Astrocyte (in vitro differentiated cells and primary cell): ENCODE measurements at regions not wholly inside any gene's neighbourhood (a gene's known extent, or its start where the extent isn't known, plus 50 kb on each side); places are given as distances from the start of the nearest gene placed in this dataset.

Source experiments
- DNase-seq: peaks from one replicate; pipeline ENCODE4 v3.0.0-alpha.2; 2010; ENCODE audit warnings: low read depth
- FAIRE-seq: peaks from 2 replicates; lab custom pipeline; 2011; peaks lifted over from hg19 to GRCh38; lab: Jason Lieb, UNC
- H2AFZ ChIP-seq: 2 replicates; pipeline ENCODE4 v1.6.0; 2012; ENCODE audit warnings: low read depth, low read length, inconsistent platforms
- H3K27ac ChIP-seq: 2 replicates; pipeline ENCODE4 v1.5.1; 2011; ENCODE audit warnings: low read depth, low read length, inconsistent platforms
- H3K27me3 ChIP-seq: 2 replicates; pipeline ENCODE4 v1.6.0; 2011; ENCODE audit warnings: low read length, inconsistent platforms; ENCODE audit not compliant: insufficient read depth
- H3K36me3 ChIP-seq: 2 replicates; pipeline ENCODE4 v1.5.1; 2011; ENCODE audit warnings: low read length, inconsistent platforms; ENCODE audit not compliant: insufficient read depth
- H3K4me1 ChIP-seq: 2 replicates; pipeline ENCODE4 v1.5.1; 2011; ENCODE audit warnings: low read length, inconsistent platforms; ENCODE audit not compliant: insufficient read depth
- H3K4me2 ChIP-seq: 2 replicates; pipeline ENCODE4 v1.6.0; 2012; ENCODE audit warnings: low read length, inconsistent platforms
- H3K4me3 ChIP-seq: 2 replicates; pipeline ENCODE4 v1.5.1; 2011; ENCODE audit warnings: low read depth, mild to moderate bottlenecking, low read length, inconsistent platforms; ENCODE audit not compliant: insufficient read depth
- H3K79me2 ChIP-seq: 2 replicates; pipeline ENCODE4 v1.6.0; 2012; ENCODE audit warnings: mild to moderate bottlenecking, low read length, inconsistent platforms; ENCODE audit not compliant: insufficient read depth
- H3K9ac ChIP-seq: 2 replicates; pipeline ENCODE4 v1.6.0; 2012; ENCODE audit warnings: mild to moderate bottlenecking, low read length, inconsistent platforms
- H3K9me3 ChIP-seq: 2 replicates; pipeline ENCODE4 v1.5.1; 2012; ENCODE audit warnings: low read depth, mild to moderate bottlenecking, low read length, inconsistent platforms; ENCODE audit not compliant: insufficient read depth
- H4K20me1 ChIP-seq: 2 replicates; pipeline ENCODE4 v1.6.0; 2012; ENCODE audit warnings: low read length, inconsistent platforms; ENCODE audit not compliant: insufficient read depth
- H3K27ac Mint-ChIP-seq: one replicate; pipeline ENCODE4 v1.8.0; 2021; ENCODE audit warnings: mild to moderate bottlenecking, mixed read lengths; ENCODE audit not compliant: unreplicated experiment
- H3K27me3 Mint-ChIP-seq: one replicate; pipeline ENCODE4 v1.8.0; 2021; ENCODE audit warnings: low read depth, mixed read lengths; ENCODE audit not compliant: unreplicated experiment
- H3K36me3 Mint-ChIP-seq: one replicate; pipeline ENCODE4 v1.8.0; 2021; ENCODE audit warnings: low read depth, mixed read lengths; ENCODE audit not compliant: unreplicated experiment
- H3K4me1 Mint-ChIP-seq: one replicate; pipeline ENCODE4 v1.8.0; 2021; ENCODE audit warnings: low read depth, mixed read lengths; ENCODE audit not compliant: unreplicated experiment
- H3K4me3 Mint-ChIP-seq: one replicate; pipeline ENCODE4 v1.8.0; 2021; ENCODE audit warnings: mild to moderate bottlenecking, moderate library complexity, mixed read lengths; ENCODE audit not compliant: unreplicated experiment
- H3K9me3 Mint-ChIP-seq: one replicate; pipeline ENCODE4 v1.8.0; 2021; ENCODE audit warnings: mild to moderate bottlenecking, mixed read lengths; ENCODE audit not compliant: unreplicated experiment
- EZH2 ChIP-seq: IDR thresholded peaks from 2 replicates; pipeline ENCODE4 v1.6.1; 2012; ENCODE audit warnings: mild to moderate bottlenecking, low read length, inconsistent platforms; ENCODE audit not compliant: insufficient read depth
- TF ChIP-seq, protein P1 (sequence below): IDR thresholded peaks from 2 replicates; pipeline ENCODE4 v1.5.1; 2011; ENCODE audit warnings: low read depth, mild to moderate bottlenecking, inconsistent platforms, low read length, moderate library complexity; ENCODE audit not compliant: insufficient read depth

DNA sequence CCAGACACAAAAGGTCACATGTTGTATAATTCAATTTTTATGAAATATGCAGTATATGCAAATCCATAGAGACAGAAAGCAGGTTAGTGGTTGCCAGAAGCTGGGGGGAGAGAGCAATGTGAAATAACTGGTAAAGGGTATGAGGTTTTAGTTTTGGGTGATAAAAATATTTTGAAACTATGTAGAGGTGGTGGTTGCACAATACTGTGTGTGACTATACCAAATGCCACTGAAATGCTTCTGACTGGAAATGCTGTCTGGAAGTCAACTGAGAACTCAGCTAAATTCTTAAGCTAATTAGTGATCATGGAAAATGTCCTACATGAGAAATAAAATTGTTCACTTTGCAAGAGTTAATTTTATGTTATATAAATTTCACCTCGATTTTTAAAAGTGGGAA is 65.3 kb upstream of the RXFP2 start:
- DNase-seq (no peak), FAIRE-seq (no peak)
- no peak overlapping the region for H3K9ac ChIP-seq
- no peak overlapping the region for H3K4me2 ChIP-seq
- H3K27ac Mint-ChIP-seq, result no peak overlapping the region
- no peaks in the 10 kb centered on the region for H3K79me2 ChIP-seq
- no peak for TF ChIP-seq EZH2
- TF ChIP-seq, protein P1, sequence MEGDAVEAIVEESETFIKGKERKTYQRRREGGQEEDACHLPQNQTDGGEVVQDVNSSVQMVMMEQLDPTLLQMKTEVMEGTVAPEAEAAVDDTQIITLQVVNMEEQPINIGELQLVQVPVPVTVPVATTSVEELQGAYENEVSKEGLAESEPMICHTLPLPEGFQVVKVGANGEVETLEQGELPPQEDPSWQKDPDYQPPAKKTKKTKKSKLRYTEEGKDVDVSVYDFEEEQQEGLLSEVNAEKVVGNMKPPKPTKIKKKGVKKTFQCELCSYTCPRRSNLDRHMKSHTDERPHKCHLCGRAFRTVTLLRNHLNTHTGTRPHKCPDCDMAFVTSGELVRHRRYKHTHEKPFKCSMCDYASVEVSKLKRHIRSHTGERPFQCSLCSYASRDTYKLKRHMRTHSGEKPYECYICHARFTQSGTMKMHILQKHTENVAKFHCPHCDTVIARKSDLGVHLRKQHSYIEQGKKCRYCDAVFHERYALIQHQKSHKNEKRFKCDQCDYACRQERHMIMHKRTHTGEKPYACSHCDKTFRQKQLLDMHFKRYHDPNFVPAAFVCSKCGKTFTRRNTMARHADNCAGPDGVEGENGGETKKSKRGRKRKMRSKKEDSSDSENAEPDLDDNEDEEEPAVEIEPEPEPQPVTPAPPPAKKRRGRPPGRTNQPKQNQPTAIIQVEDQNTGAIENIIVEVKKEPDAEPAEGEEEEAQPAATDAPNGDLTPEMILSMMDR, result no peak
- H4K20me1 ChIP-seq, result no peaks in the 10 kb centered on the region
- H3K27me3 Mint-ChIP-seq, result peaks cover 3% of the 10 kb centered on the region
- H3K9me3 ChIP-seq, result no peaks in the 10 kb centered on the region
- H3K36me3 ChIP-seq, result no peaks in the 10 kb centered on the region
- no peaks in the 10 kb centered on the region for H3K36me3 Mint-ChIP-seq
- H3K27ac ChIP-seq, result no peak overlapping the region
- no peak overlapping the region for H2AFZ ChIP-seq
- H3K9me3 Mint-ChIP-seq, result peaks cover 4% of the 10 kb centered on the region
- H3K4me3 ChIP-seq, result no peak overlapping the region
- H3K4me3 Mint-ChIP-seq, result no peak overlapping the region
- H3K4me1 Mint-ChIP-seq, result no peaks in the 10 kb centered on the region
- H3K27me3 ChIP-seq, result no peaks in the 10 kb centered on the region
- H3K4me1 ChIP-seq, result no peaks in the 10 kb centered on the region

DNA sequence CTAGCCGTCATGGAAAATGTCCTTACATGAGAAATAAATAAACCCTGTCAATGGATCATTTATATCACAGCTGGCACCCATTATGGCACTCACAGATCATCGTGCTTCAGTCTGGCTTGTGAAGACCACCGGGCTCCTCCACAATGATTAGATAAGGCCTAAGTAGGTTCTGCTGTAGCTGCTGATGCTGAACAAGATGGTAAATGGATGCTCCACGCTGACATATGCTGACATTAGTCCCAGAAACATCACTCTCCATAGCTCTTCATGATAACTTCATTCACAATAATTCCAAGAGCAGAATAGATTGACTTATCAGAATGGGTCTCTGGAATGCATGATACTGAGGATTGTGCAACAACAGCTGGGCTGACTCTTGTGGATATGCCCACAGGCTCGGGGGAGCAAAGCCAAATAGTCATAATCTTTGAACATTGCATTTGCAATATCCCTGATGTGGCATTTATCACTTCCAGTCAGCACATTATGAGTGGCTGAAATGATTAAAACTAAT is 63.8 kb upstream of the RXFP2 start:
- Histone ChIP-seq H3K79me2 (no peaks in the 10 kb centered on the region), H3K27me3 (no peaks in the 10 kb centered on the region), H3K4me3 (no peak overlapping the region), H3K36me3 (no peaks in the 10 kb centered on the region), H3K9me3 (no peaks in the 10 kb centered on the region), H3K27ac (no peak overlapping the region), H3K9ac (no peak overlapping the region), H4K20me1 (no peaks in the 10 kb centered on the region), H3K4me1 (no peaks in the 10 kb centered on the region), H3K4me2 (no peak overlapping the region), H2AFZ (no peak overlapping the region)
- peaks cover 4% of the 10 kb centered on the region for H3K9me3 Mint-ChIP-seq
- H3K36me3 Mint-ChIP-seq, result no peaks in the 10 kb centered on the region
- no peaks in the 10 kb centered on the region for H3K4me1 Mint-ChIP-seq
- H3K27me3 Mint-ChIP-seq, result peaks cover 3% of the 10 kb centered on the region
- no peak overlapping the region for H3K4me3 Mint-ChIP-seq
- FAIRE-seq (no peak), DNase-seq (no peak)
- TF ChIP-seq EZH2, result no peak
- TF ChIP-seq, protein P1, result no peak
- no peak overlapping the region for H3K27ac Mint-ChIP-seq

DNA sequence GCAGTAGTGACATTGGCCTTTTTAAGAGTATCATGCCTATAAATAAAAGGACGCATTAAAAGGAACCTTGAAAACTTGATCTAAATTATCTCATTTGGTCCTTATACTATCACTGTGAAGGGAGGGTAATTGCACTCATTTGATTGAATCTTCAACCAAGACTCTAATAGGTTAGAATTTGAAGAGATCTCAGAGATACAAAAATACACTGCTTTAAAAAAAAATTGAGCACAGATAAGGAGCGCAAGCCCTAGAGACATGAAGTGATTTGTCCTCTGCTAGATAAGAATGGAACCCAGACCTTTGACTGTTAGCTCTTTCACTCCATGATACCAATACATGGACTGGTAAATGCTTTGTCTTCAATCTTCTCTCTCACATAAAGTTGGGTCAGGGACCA is 58.2 kb upstream of the RXFP2 start:
- TF ChIP-seq, protein P1, result no peak
- TF ChIP-seq EZH2, result no peak
- Histone ChIP-seq H3K9me3 (no peaks in the 10 kb centered on the region), H3K4me2 (no peak overlapping the region), H4K20me1 (no peaks in the 10 kb centered on the region), H3K36me3 (no peaks in the 10 kb centered on the region), H2AFZ (no peak overlapping the region), H3K79me2 (no peaks in the 10 kb centered on the region), H3K9ac (no peak overlapping the region), H3K27ac (no peak overlapping the region), H3K27me3 (no peaks in the 10 kb centered on the region), H3K4me3 (no peak overlapping the region), H3K4me1 (no peaks in the 10 kb centered on the region)
- FAIRE-seq, result no peak
- Mint-ChIP-seq H3K4me1 (no peaks in the 10 kb centered on the region), H3K27ac (no peak overlapping the region), H3K36me3 (no peaks in the 10 kb centered on the region), H3K9me3 (peaks cover 17% of the 10 kb centered on the region), H3K27me3 (peaks cover 4% of the 10 kb centered on the region), H3K4me3 (no peak overlapping the region)
- DNase-seq, result no peak
